Right lobe of liver (tissue), 6 donors: ENCODE measurements at regions not wholly inside any gene's neighbourhood (a gene's known extent, or its start where the extent isn't known, plus 50 kb on each side); places are given as distances from the start of the nearest gene placed in this dataset.
A peak's percentile ranks its signal among the peaks of the same experiment; 100 is the strongest.

Experiments used
- ATAC-seq, 4 donors: fragments of 200-7000 bp; cut with Tn5 transposase; one replicate each; pipeline ENCODE4 v1.9.1; 2020; ENCODE audit warnings: mild to moderate bottlenecking in 4 of 4, moderate library complexity in 4 of 4
- DNase-seq, 3 donors: peaks; one replicate each; pipeline ENCODE4 v3.0.0-alpha.2; 2020
- H3K27ac ChIP-seq, 3 donors: fragments of 200-600 bp; one replicate each; pipeline ENCODE4 v1.8.0; 2022
- H3K27me3 ChIP-seq, 2 donors: fragments of 200-600 bp; one replicate each; pipeline ENCODE4 v1.8.0; 2022
- H3K36me3 ChIP-seq, 4 donors: fragments of 200-600 bp; sonication (generic) in 1 of 4; one replicate each; pipeline versions ENCODE4 v1.5.1 to v1.8.0; 2017 to 2022; ENCODE audit warnings: control low read depth in 1 of 4
- H3K4me1 ChIP-seq, 4 donors: fragments of 200-600 bp; sonication (generic) in 1 of 4; one replicate each; pipeline versions ENCODE4 v1.5.1 to v1.8.0; 2017 to 2022; ENCODE audit warnings: control low read depth in 1 of 4
- H3K4me3 ChIP-seq, 3 donors: fragments of 200-600 bp; one replicate each; pipeline ENCODE4 v1.8.0; 2022
- H3K9me3 ChIP-seq, 4 donors: fragments of 200-600 bp; sonication (generic) in 1 of 4; one replicate each; pipeline versions ENCODE4 v1.5.1 to v1.8.0; 2017 to 2022; ENCODE audit warnings: control low read depth in 1 of 4
- POLR2A ChIP-seq: fragments of 450-650 bp; IDR thresholded peaks from one replicate; pipeline ENCODE4 v1.6.1; 2017; ENCODE audit warnings: antibody characterized with exemption, mild to moderate bottlenecking
- WGBS: methylation state at CpG from one replicate; pipeline ENCODE4 v1.1.6; 2018; ENCODE audit warnings: low coverage, low lambda C conversion rate; ENCODE audit not compliant: insufficient coverage; ENCODE audit errors: missing lambda C conversion rate; 5-methylcytosine and 5-hydroxymethylcytosine counted together
- intact Hi-C, 2 donors: fragments of 100-400 bp; cut with DNase I; formaldehyde crosslinking; loops; one replicate each; pipeline versions ENCODE4 v1.11.2 to v1.14.1; 2022
- TF ChIP-seq, protein P1 (sequence below), 4 donors: fragments of 200-600 bp in 3 of 4; fragments of 450-650 bp in 1 of 4; IDR thresholded peaks; one replicate each; pipeline versions ENCODE4 v1.5.1 to v1.8.0; 2016 to 2022; ENCODE audit warnings: antibody characterized with exemption in 4 of 4, mild to moderate bottlenecking in 2 of 4
- donor health status: DM: no; HTN: yes; CAD: no.
- donor health status: DM: no; HTN: no; CAD: no.
- donor health status: DM: no; HTN: no; CAD: no.
- donor health status: DM: no; HTN: yes; CAD: no.
- donor health status: DM: no; HTN: yes; CAD: no.

DNA sequence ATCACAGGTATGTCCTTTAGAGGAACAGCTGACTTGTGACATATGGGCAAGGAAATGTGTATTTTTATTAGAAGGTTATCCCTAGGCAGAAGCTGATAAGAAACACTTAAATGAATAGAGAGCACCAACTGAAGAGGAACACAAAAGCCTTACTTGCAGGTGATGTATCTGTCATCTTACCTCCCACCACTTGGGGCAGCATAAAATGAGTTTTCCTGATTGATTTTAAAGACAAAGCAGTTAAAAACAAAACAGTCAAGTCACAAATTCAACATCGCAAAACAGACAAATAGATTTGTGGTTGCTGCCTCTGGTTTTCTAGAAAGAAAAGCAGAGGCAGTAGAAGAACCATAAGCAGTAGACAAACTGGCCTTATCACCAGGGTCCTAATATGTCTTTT lies 302.4 kb upstream of the ZNF462 start:
- ATAC-seq (no peak), DNase-seq (no peak)
- intact Hi-C loops: no loop called here
- H3K9me3 ChIP-seq: no peaks in the 10 kb centered on the region
- no peaks in the 10 kb centered on the region for H3K4me1 ChIP-seq
- H3K4me3 ChIP-seq: no peak overlapping the region
- 78% methylated on average over 1 of the region's 1 CpG for WGBS
- no peaks in the 10 kb centered on the region for H3K36me3 ChIP-seq
- H3K27ac ChIP-seq: no peak overlapping the region
- no peaks in the 10 kb centered on the region for H3K27me3 ChIP-seq
- no peak for TF ChIP-seq POLR2A
- TF ChIP-seq, protein P1, sequence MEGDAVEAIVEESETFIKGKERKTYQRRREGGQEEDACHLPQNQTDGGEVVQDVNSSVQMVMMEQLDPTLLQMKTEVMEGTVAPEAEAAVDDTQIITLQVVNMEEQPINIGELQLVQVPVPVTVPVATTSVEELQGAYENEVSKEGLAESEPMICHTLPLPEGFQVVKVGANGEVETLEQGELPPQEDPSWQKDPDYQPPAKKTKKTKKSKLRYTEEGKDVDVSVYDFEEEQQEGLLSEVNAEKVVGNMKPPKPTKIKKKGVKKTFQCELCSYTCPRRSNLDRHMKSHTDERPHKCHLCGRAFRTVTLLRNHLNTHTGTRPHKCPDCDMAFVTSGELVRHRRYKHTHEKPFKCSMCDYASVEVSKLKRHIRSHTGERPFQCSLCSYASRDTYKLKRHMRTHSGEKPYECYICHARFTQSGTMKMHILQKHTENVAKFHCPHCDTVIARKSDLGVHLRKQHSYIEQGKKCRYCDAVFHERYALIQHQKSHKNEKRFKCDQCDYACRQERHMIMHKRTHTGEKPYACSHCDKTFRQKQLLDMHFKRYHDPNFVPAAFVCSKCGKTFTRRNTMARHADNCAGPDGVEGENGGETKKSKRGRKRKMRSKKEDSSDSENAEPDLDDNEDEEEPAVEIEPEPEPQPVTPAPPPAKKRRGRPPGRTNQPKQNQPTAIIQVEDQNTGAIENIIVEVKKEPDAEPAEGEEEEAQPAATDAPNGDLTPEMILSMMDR (IDR thresholded peaks at IDR 0.05): peak in 1 of 4 donors; percentile 12

DNA sequence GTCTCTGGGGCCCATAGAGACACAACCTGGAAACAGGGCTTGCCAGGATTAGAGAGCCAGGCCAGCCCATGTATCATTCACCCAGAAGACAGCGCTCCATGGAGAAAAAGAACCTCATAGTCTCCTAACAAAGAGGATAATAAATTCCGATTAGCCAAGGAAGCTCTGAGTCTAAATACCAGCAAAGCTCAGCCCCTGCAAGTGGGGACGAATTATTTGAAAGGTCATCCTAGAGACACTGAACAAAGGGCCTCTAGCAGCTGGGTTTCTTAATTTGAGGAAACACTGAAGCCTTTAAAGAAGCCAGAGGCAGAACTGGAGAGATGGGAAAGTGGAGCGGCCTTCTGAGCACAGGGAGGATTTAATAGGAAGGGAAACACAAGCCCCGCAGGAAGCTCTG lies 287.1 kb upstream of the ZNF462 start:
- ATAC-seq: no peak
- Histone ChIP-seq H3K4me3 (no peak overlapping the region), H3K27me3 (no peaks in the 10 kb centered on the region), H3K36me3 (no peaks in the 10 kb centered on the region), H3K4me1 (no peaks in the 10 kb centered on the region), H3K9me3 (no peaks in the 10 kb centered on the region), H3K27ac (no peak overlapping the region)
- no peak for DNase-seq
- intact Hi-C loops: no loop called here
- WGBS: 64% methylated on average over 3 of the region's 5 CpGs
- TF ChIP-seq POLR2A: no peak
- TF ChIP-seq, protein P1 (IDR thresholded peaks at IDR 0.05): no peak

DNA sequence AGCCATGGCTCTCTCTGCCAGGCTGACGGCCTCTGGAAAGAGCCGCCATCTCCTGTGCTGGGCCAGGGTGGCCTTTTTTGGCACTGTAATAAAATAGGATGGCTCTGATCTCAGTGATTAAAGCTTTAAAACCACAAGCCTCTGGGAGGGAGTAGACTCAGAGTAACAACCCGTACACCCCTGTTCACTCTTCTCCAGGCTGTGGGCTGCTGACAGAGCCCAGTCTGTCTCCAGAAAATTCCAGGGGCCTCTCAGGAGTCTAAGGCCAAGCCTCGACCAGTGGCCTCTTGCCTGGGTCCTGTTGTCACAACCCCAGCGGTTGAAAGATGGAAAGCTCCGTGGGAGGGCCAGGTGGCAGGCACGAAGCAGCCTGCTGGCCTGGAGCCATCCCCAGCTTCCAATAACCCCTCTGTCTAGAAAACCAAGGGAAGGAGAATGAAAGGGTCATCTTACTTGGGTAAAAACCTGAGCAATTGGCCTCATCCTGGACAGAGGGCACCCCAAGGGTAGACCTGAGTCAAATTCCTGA lies 286.7 kb upstream of the ZNF462 start:
- intact Hi-C loops: no loop called here
- DNase-seq: no peak
- Histone ChIP-seq H3K9me3 (no peaks in the 10 kb centered on the region), H3K4me3 (no peak overlapping the region), H3K4me1 (no peaks in the 10 kb centered on the region), H3K27ac (no peak overlapping the region), H3K27me3 (no peaks in the 10 kb centered on the region), H3K36me3 (no peaks in the 10 kb centered on the region)
- TF ChIP-seq POLR2A: no peak
- TF ChIP-seq, protein P1 (IDR thresholded peaks at IDR 0.05): no peak
- ATAC-seq: no peak
- WGBS: 100% methylated on average over 1 of the region's 7 CpGs

DNA sequence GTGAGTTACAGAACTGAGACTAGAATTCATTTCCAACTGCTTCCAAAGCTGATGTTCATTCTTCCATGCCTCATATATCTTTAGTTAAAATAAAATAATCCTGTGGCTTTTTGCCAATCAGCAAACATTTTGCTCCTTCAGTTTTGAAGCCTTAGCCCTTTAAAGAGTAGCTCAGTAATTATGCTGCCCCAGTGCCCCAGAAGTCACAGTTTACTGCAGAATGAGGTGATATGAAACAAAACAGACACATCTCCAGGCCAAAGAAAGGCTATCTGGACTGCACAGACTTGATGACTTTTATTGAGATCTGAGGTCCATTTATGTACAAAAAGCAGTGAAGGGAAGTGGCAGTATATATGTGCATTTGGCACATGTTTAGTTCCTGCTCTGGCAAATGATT lies 285.8 kb upstream of the ZNF462 start:
- ATAC-seq: no peak

More for the DNA sequence above, 285.8 kb upstream of the ZNF462 start:
- no peaks in the 10 kb centered on the region for H3K36me3 ChIP-seq
- no peaks in the 10 kb centered on the region for H3K27me3 ChIP-seq
- intact Hi-C loops: no loop called here
- TF ChIP-seq, protein P1 (IDR thresholded peaks at IDR 0.05): no peak
- no peak for TF ChIP-seq POLR2A
- H3K27ac ChIP-seq: no peak overlapping the region
- H3K9me3 ChIP-seq: no peaks in the 10 kb centered on the region
- H3K4me1 ChIP-seq: no peaks in the 10 kb centered on the region
- no peak for DNase-seq
- no peak overlapping the region for H3K4me3 ChIP-seq
